GM12874 (cell line): ENCODE measurements at regions not wholly inside any gene's neighbourhood (a gene's known extent, or its start where the extent isn't known, plus 50 kb on each side); places are given as distances from the start of the nearest gene placed in this dataset.

ENCODE experiments used
- CTCF ChIP-seq: IDR thresholded peaks from 2 replicates; pipeline ENCODE4 v1.5.1; 2011; ENCODE audit warnings: low read depth, mild to moderate bottlenecking, control low read depth, low read length, moderate library complexity; ENCODE audit not compliant: insufficient read depth

GRCh38 chr7:115728518-115728917 is 302.0 kb downstream of the TFEC start:
- no peak for TF ChIP-seq CTCF

- no peak for TF ChIP-seq CTCF
These were observed 306.0 kb downstream of the TFEC start for GRCh38 chr7:115724400-115725056.

- no peak for TF ChIP-seq CTCF
These were observed 308.1 kb downstream of the TFEC start for GRCh38 chr7:115722302-115722977.

- no peak for TF ChIP-seq CTCF
These were observed 309.0 kb downstream of the TFEC start for GRCh38 chr7:115721293-115722217.

- no peak for TF ChIP-seq CTCF
These were observed 310.6 kb downstream of the TFEC start for GRCh38 chr7:115719963-115720362.

GRCh38 chr7:115709664-115710063 is 320.9 kb downstream of the TFEC start:
- no peak for TF ChIP-seq CTCF

GRCh38 chr7:115708013-115708341 is 322.6 kb downstream of the TFEC start:
- no peak for TF ChIP-seq CTCF
